ENCODE measurements at regions not wholly inside any gene's neighbourhood (a gene's known extent, or its start where the extent isn't known, plus 50 kb on each side); places are given as distances from the start of the nearest gene placed in this dataset.

DNA sequence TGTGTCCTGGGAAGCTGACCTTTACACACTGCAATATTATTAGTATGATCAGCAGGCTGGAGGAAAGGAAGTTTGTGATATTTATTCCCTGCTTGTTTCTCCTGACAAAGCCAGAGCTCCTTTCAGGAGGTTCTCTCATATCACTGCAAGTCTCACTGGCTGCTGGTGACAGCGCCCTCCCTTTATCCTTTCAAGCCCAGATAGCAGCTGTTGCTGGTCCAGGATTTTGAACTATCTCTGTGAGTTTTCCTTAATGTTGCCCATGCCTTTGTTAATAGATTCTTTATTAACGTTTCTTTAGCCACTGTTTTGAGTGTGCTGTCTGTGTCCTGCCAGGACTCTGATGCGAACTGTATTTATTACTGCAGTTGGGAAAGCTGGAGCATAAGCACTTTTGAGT is 518.7 kb downstream of the C4orf33 start:
- TF ChIP-seq POLR2A (IDR thresholded peaks at IDR 0.05; ENCODE audit: low read length) (no peak), FOSL2 (IDR thresholded peaks at IDR 0.05) (no peak), FOSL2 (CRISPR knock-in tag; IDR thresholded peaks at IDR 0.05) (no peak), TP53 (CRISPR knock-in tag; IDR thresholded peaks at IDR 0.05) (no peak), KDM1A (IDR thresholded peaks at IDR 0.05; ENCODE audit: low read depth) (no peak), ZFP36 (IDR thresholded peaks at IDR 0.05; ENCODE audit: borderline replicate concordance, partially characterized antibody) (no peak), MAFK (IDR thresholded peaks at IDR 0.05; ENCODE audit: partially characterized antibody) (no peak), MAZ (IDR thresholded peaks at IDR 0.05; ENCODE audit: borderline replicate concordance, low read depth, low read length) (no peak), CEBPB (IDR thresholded peaks at IDR 0.05) (no peak)
- TF ChIP-seq, protein P1, sequence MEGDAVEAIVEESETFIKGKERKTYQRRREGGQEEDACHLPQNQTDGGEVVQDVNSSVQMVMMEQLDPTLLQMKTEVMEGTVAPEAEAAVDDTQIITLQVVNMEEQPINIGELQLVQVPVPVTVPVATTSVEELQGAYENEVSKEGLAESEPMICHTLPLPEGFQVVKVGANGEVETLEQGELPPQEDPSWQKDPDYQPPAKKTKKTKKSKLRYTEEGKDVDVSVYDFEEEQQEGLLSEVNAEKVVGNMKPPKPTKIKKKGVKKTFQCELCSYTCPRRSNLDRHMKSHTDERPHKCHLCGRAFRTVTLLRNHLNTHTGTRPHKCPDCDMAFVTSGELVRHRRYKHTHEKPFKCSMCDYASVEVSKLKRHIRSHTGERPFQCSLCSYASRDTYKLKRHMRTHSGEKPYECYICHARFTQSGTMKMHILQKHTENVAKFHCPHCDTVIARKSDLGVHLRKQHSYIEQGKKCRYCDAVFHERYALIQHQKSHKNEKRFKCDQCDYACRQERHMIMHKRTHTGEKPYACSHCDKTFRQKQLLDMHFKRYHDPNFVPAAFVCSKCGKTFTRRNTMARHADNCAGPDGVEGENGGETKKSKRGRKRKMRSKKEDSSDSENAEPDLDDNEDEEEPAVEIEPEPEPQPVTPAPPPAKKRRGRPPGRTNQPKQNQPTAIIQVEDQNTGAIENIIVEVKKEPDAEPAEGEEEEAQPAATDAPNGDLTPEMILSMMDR (IDR thresholded peaks at IDR 0.05): no peak
- TF ChIP-seq, protein P2, sequence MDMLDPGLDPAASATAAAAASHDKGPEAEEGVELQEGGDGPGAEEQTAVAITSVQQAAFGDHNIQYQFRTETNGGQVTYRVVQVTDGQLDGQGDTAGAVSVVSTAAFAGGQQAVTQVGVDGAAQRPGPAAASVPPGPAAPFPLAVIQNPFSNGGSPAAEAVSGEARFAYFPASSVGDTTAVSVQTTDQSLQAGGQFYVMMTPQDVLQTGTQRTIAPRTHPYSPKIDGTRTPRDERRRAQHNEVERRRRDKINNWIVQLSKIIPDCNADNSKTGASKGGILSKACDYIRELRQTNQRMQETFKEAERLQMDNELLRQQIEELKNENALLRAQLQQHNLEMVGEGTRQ (IDR thresholded peaks at IDR 0.05): no peak

Measured in A549 (cell line).